ENCODE measurements at regions not wholly inside any gene's neighbourhood (a gene's known extent, or its start where the extent isn't known, plus 50 kb on each side); places are given as distances from the start of the nearest gene placed in this dataset.

GRCh38 chr2:4039896-4040295 is 336.5 kb downstream of the DCDC2C start:
- TF ChIP-seq CTCF (IDR thresholded peaks at IDR 0.05) (no peak), ZFX (IDR thresholded peaks at IDR 0.05; ENCODE audit: borderline replicate concordance) (no peak)
